ENCODE measurements at regions not wholly inside any gene's neighbourhood (a gene's known extent, or its start where the extent isn't known, plus 50 kb on each side); places are given as distances from the start of the nearest gene placed in this dataset.
"Not testable (repeated sequence)": the region's sequence is repeated elsewhere in the genome, so short reads cannot be mapped to it uniquely, and the experiment has no call there.

- no peak for DNase-seq (ENCODE audit: low read depth)
These were observed 91.3 kb upstream of the DCLK2 start for GRCh38 chr4:149986917-149987316.

GRCh38 chr4:149987330-149988086 is 90.7 kb upstream of the DCLK2 start:
- no peak for DNase-seq (ENCODE audit: low read depth)

DNA sequence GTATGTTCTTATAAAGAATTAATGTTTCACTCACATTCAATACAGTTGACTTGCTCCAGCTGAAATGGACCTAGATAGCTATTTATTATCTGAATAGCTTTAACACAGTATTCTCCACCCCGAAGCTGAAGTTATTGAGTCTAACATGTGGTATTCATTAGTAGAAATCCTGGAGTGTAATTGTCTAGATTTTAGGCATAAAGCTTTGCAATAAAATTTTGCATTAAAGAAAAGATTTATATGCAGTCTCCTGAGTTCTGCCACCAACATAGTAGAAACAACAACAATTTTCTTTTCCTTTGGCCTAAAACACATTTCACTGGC is 90.2 kb upstream of the DCLK2 start:
- DNase-seq (ENCODE audit: low read depth): no peak

DNA sequence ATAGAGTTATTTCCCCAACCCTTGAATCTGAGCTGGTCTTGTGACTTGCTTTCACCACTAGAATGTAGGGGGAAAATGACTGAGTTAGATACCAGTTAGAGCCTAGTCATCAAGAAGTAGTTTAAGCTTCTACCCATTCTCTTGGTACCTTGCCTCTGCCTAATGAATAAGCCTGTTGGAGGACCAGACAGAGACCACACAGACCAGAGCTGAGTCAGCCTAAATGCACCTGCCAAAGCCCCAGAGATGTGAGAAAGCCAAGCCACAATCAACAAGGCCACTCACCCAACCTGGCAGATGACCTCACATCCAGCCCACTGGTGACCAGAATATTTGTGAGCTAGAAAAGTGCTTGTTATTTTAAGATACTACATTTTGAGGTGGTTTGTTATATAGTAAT is 85.2 kb upstream of the DCLK2 start:
- DNase-seq (ENCODE audit: low read depth): no peak

DNA sequence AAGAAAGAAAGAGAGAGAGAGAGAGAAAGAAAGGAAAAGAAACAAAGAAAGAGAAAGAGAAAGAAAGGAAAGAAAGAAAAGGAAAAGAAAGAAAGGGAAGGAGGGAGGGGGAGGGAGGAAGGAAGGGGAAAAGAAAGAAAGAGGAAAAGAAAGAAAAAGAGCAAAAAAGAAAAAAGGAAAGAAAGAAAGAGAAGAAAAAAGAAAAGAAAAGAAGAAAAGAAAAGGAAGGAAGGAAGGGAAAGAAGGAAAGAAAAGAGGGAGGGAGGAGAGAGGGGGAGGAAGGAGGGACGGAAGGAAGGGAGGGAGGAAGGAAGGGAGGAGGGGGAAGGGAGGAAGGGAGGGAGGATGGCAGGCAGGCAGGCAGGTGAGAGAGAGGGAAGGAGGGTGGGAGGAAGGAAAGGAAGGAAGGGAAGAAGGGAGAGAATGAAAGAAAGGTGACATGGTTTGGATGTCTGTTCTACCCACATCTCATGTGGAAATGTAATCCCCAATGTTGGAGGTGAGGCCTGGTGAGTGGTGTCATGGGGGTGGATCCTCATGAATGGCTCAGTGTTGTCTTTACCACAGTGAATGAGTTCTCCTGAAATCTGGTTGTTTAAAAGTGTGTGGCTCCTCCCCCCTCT is 83.0 kb upstream of the DCLK2 start:
- no peak for DNase-seq (ENCODE audit: low read depth)

DNA sequence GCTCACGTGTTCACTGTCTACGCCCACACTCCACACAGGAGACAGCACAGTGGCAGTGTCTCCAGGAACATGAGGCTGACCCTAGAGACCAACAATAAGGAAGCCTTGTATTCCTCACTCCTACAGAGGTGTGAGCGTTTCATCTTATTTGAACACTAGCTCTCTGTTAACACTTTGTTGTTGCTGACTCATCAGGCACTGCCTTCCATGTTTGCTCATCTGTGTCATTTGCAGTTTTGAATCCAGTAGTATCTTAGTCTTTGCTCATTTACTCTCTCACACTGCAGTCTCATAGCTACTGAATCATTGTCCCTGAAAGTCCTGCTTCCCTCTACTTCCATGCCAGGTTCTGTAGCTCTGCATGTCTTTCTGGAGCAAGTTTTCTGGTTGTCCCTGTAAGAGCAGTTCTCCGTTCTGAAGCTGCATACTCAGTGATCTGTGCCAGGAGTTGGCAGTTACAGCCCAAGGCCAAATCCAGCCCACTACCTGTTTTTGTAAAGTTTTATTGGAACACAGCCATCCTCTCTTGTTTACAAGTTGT is 80.3 kb upstream of the DCLK2 start:
- DNase-seq (ENCODE audit: low read depth): no peak

- no peak for DNase-seq (ENCODE audit: low read depth)
These were observed 78.7 kb upstream of the DCLK2 start for GRCh38 chr4:149999485-150000074.

DNA sequence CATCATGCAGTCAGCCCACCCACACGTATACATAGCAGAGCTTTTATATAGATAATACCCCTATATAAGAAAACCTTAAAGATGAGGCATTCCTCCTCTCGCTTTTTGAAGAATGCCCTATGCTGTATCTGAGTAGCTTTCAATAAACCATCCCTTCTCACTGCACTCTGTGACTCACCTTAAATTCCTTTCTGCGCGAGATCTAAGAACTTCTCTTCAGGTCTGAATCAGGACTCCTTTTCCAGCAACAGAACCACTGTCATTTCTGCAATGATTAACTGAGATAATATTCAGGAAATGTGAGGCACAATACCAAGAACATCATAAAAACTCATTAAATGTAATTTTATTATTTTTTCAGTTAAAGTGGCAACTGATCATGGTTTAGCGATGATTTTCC is 76.4 kb upstream of the DCLK2 start:
- no peak for DNase-seq (ENCODE audit: low read depth)

DNA sequence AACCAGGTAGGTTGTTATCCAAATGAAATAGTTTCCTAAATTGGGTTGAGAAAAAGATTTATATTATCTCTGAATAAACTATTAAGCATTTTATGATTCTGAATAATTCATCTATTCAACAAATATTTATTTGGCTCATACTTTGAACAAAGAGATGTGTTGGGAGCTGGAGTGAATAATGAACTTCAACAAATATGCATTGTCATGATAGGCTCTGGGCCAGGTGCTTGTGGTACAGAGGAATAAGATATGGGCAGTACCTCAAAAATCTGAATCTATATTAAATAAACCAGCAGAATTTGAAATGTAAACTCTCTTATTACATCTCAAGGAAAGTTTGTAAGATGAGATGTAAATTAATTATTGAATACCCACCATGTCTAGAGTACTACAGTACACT is 75.7 kb upstream of the DCLK2 start:
- no peak for DNase-seq (ENCODE audit: low read depth)

DNA sequence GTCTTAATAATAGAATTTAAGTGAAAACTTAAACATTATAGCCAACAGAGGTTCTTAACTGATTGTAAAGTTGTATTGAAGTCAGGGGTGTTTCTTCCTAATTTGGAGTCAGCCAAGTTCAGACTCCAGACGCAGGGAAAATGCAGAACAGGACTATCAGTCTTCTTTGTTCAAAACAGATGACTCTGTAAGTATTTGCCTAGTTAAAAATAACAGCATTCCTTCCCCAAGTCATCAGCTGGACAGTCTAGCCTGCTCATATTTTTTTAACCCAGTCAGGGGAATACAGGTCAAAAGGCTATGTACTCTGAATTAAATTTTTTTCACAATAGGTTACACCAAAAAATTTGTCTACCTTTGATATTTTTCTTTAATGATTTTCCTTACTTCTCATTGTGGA is 73.8 kb upstream of the DCLK2 start:
- DNase-seq (ENCODE audit: low read depth): no peak

- DNase-seq (ENCODE audit: low read depth): no peak
These were observed 72.7 kb upstream of the DCLK2 start for GRCh38 chr4:150005537-150005936.

- DNase-seq (ENCODE audit: low read depth): no peak
These were observed 72.0 kb upstream of the DCLK2 start for GRCh38 chr4:150006197-150006596.

- no peak for DNase-seq (ENCODE audit: low read depth)
These were observed 70.7 kb upstream of the DCLK2 start for GRCh38 chr4:150007512-150007911.

- no peak for DNase-seq (ENCODE audit: low read depth)
These were observed 69.7 kb upstream of the DCLK2 start for GRCh38 chr4:150008546-150008945.

DNA sequence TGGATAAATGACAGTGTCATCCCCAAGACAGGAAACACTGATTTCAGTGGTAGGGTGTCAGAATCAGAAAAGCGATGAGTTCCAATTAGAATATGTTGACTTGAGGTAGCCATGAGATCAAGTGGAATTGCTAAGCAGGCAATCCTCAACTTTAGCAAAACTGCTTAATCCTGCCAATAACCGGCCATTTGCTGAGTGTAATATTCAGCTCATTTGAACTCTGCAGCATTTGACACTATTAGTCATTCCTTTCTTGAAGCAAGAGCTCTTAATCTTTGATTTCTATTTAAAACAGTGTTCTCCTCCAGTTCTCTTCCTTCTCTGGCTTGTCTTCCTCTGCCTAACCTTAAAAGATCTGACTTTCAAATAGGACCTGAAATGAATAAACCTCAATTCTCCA is 68.7 kb upstream of the DCLK2 start:
- DNase-seq (ENCODE audit: low read depth): no peak

DNA sequence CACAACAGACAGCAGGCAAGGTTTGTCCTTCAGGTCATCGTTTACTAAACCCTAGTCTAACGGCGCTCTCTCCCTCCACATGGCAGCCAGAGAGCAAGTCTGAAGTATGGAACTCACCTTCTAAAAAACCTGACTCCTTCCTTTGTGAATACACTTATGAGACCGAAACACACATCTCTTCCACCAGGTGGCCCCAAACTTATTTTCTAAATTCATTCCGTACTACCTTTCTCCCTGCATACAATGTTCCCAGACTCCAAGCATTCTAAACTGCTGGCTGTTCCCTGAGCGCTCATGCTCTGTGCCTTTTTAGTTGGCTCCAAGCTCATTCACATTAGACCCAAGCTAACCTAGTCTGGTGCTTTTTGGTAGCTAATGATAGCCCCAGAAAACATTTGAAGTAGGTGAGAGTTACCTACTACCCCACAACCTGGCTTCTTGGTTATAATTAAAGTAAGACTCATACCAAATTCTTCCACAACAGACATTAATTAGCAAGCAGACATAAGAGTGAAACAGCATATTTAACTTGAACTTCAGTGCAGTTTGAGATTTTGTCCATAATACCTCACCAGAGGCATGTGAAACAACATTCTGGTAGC is 67.6 kb upstream of the DCLK2 start:
- DNase-seq (ENCODE audit: low read depth): no peak

DNA sequence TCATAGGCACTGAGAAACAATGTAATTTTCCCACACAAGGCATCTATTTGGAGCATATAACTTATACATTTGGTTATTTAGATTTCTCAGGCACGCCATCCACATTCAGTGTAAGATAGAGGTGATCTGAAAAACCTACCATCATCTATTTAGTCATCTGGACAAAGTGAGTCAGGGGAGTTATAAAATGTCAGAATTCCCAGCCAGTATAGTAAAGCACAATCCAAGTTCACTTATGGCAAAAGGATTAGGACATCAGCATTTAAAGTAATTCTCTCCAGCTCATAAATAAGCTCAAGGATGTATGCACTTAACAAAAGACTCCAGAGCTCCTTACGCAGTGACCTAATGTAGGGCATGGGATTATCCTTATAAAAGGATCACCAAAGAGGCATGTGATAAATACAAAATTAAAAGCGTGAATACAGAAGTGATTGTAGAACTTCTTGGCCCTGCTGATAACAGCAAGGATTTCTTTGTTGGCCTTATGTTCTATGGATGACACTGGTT is 65.3 kb upstream of the DCLK2 start:
- DNase-seq (ENCODE audit: low read depth): no peak

- not testable (repeated sequence) for DNase-seq (ENCODE audit: low read depth)
These were observed 62.3 kb upstream of the DCLK2 start for GRCh38 chr4:150015910-150016309.

- DNase-seq (ENCODE audit: low read depth): not testable (repeated sequence)
These were observed 61.6 kb upstream of the DCLK2 start for GRCh38 chr4:150016621-150017020.

GRCh38 chr4:150018257-150018656 is 60.0 kb upstream of the DCLK2 start:
- no peak for DNase-seq (ENCODE audit: low read depth)

- DNase-seq (ENCODE audit: low read depth): no peak
These were observed 56.8 kb upstream of the DCLK2 start for GRCh38 chr4:150021483-150021882.

- no peak for DNase-seq (ENCODE audit: low read depth)
These were observed 54.8 kb upstream of the DCLK2 start for GRCh38 chr4:150023489-150023888.

GRCh38 chr4:150026987-150027386 is 51.3 kb upstream of the DCLK2 start:
- not testable (repeated sequence) for DNase-seq (ENCODE audit: low read depth)

Data from stimulated activated CD8-positive, alpha-beta memory T cell treated with anti-CD3 and anti-CD28 coated beads, Interleukin-4, amount 100 ng/mL, for 24 hours (primary cell).